Large intestine (tissue), 3 donors: ENCODE measurements at regions not wholly inside any gene's neighbourhood (a gene's known extent, or its start where the extent isn't known, plus 50 kb on each side); places are given as distances from the start of the nearest gene placed in this dataset.

Experiments
- DNase-seq, 2 donors: peaks; one replicate each; pipeline versions ENCODE4 v3.0.0 to v3.0.0-alpha.2; 2013
- H3K27ac ChIP-seq: one replicate; pipeline ENCODE4 v1.5.1; 2013; ENCODE audit warnings: low read length
- H3K27me3 ChIP-seq: 2 replicates; pipeline ENCODE4 v1.6.1; 2013; ENCODE audit warnings: low read length; ENCODE audit not compliant: control insufficient read depth, insufficient read depth
- H3K36me3 ChIP-seq: 2 replicates; pipeline ENCODE4 v1.6.1; 2013; ENCODE audit warnings: low read length; ENCODE audit not compliant: control insufficient read depth, insufficient read depth
- H3K4me1 ChIP-seq: one replicate; pipeline ENCODE4 v1.6.1; 2013; ENCODE audit warnings: low read length; ENCODE audit not compliant: control insufficient read depth, insufficient read depth
- H3K4me3 ChIP-seq: one replicate; pipeline ENCODE4 v1.5.1; 2013; ENCODE audit warnings: low read length
- H3K9me3 ChIP-seq: one replicate; pipeline ENCODE4 v1.6.1; 2013; ENCODE audit warnings: mild to moderate bottlenecking, low read depth, low read length, moderate library complexity; ENCODE audit not compliant: control insufficient read depth
- WGBS: methylation state at CpG from one replicate; pipeline ENCODE4 v1.1.5; 2013; ENCODE audit warnings: low lambda C conversion rate; ENCODE audit not compliant: insufficient coverage; 5-methylcytosine and 5-hydroxymethylcytosine counted together

GRCh38 chr7:25822823-25823222 lies 329.2 kb upstream of the NFE2L3 start:
- no peak for DNase-seq
- H3K4me3 ChIP-seq, result no peak overlapping the region
- H3K36me3 ChIP-seq, result no peaks in the 10 kb centered on the region
- H3K4me1 ChIP-seq, result no peaks in the 10 kb centered on the region
- no peaks in the 10 kb centered on the region for H3K9me3 ChIP-seq
- no peak overlapping the region for H3K27ac ChIP-seq
- H3K27me3 ChIP-seq, result peaks cover 2% of the 10 kb centered on the region
- WGBS, result no CpG with 5 or more reads among the region's 4 CpGs

GRCh38 chr7:25823571-25823970 lies 328.4 kb upstream of the NFE2L3 start:
- no peak for DNase-seq
- Histone ChIP-seq H3K27ac (no peak overlapping the region), H3K27me3 (peaks cover 2% of the 10 kb centered on the region), H3K9me3 (no peaks in the 10 kb centered on the region), H3K4me3 (no peak overlapping the region), H3K4me1 (no peaks in the 10 kb centered on the region), H3K36me3 (no peaks in the 10 kb centered on the region)

- no CpG with 5 or more reads among the region's 1 CpG for WGBS
- no peak overlapping the region for H3K27ac ChIP-seq
- no peak overlapping the region for H3K4me3 ChIP-seq
- no peak for DNase-seq
- peaks cover 5% of the 10 kb centered on the region for H3K27me3 ChIP-seq
- no peaks in the 10 kb centered on the region for H3K4me1 ChIP-seq
- H3K36me3 ChIP-seq, result no peaks in the 10 kb centered on the region
- H3K9me3 ChIP-seq, result no peaks in the 10 kb centered on the region
Observed at GRCh38 chr7:25828468-25828867, 323.5 kb upstream of the NFE2L3 start.

- Histone ChIP-seq H3K4me1 (no peaks in the 10 kb centered on the region), H3K27me3 (peaks cover 5% of the 10 kb centered on the region), H3K36me3 (no peaks in the 10 kb centered on the region), H3K4me3 (no peak overlapping the region), H3K27ac (peak overlapping the region; percentile 16), H3K9me3 (no peaks in the 10 kb centered on the region)
- DNase-seq, result peak; percentile 37 to 69
Observed at GRCh38 chr7:25829663-25830062, 322.3 kb upstream of the NFE2L3 start.

GRCh38 chr7:25830215-25830614 lies 321.8 kb upstream of the NFE2L3 start:
- no peaks in the 10 kb centered on the region for H3K4me1 ChIP-seq
- no peak overlapping the region for H3K27ac ChIP-seq
- H3K4me3 ChIP-seq, result no peak overlapping the region
- H3K36me3 ChIP-seq, result no peaks in the 10 kb centered on the region
- WGBS, result 50% methylated on average over 1 of the region's 3 CpGs
- DNase-seq, result no peak
- peaks cover 3% of the 10 kb centered on the region for H3K27me3 ChIP-seq
- no peaks in the 10 kb centered on the region for H3K9me3 ChIP-seq

GRCh38 chr7:25831062-25831691 lies 320.8 kb upstream of the NFE2L3 start:
- no peaks in the 10 kb centered on the region for H3K4me1 ChIP-seq
- no peaks in the 10 kb centered on the region for H3K9me3 ChIP-seq
- H3K27ac ChIP-seq, result peak overlapping the region; percentile 30
- no peak overlapping the region for H3K4me3 ChIP-seq
- no peaks in the 10 kb centered on the region for H3K36me3 ChIP-seq
- peaks cover 3% of the 10 kb centered on the region for H3K27me3 ChIP-seq
- 33% methylated on average over 3 of the region's 6 CpGs for WGBS
- peak in 1 of 2 donors; percentile 20 for DNase-seq

- peak overlapping the region; percentile 30 for H3K27ac ChIP-seq
- DNase-seq, result no peak
- H3K4me1 ChIP-seq, result no peaks in the 10 kb centered on the region
- WGBS, result 57% methylated on average over 2 of the region's 8 CpGs
- no peak overlapping the region for H3K4me3 ChIP-seq
- H3K27me3 ChIP-seq, result peaks cover 3% of the 10 kb centered on the region
- no peaks in the 10 kb centered on the region for H3K9me3 ChIP-seq
- no peaks in the 10 kb centered on the region for H3K36me3 ChIP-seq
Observed at GRCh38 chr7:25831831-25832411, 320.1 kb upstream of the NFE2L3 start.

- Histone ChIP-seq H3K9me3 (no peaks in the 10 kb centered on the region), H3K4me3 (no peak overlapping the region), H3K36me3 (no peaks in the 10 kb centered on the region), H3K27ac (no peak overlapping the region), H3K4me1 (no peaks in the 10 kb centered on the region), H3K27me3 (peaks cover 3% of the 10 kb centered on the region)
- DNase-seq, result no peak
- 25% methylated on average over 1 of the region's 7 CpGs for WGBS
Observed at GRCh38 chr7:25832456-25832855, 319.5 kb upstream of the NFE2L3 start.

GRCh38 chr7:25832929-25833328 lies 319.1 kb upstream of the NFE2L3 start:
- H3K9me3 ChIP-seq, result no peaks in the 10 kb centered on the region
- no peak overlapping the region for H3K4me3 ChIP-seq
- H3K27me3 ChIP-seq, result peaks cover 3% of the 10 kb centered on the region
- no peak for DNase-seq
- no peak overlapping the region for H3K27ac ChIP-seq
- WGBS, result no CpG with 5 or more reads among the region's 2 CpGs
- H3K36me3 ChIP-seq, result no peaks in the 10 kb centered on the region
- no peaks in the 10 kb centered on the region for H3K4me1 ChIP-seq

GRCh38 chr7:25834050-25834449 lies 317.9 kb upstream of the NFE2L3 start:
- no peak overlapping the region for H3K27ac ChIP-seq
- no peak for DNase-seq
- peaks cover 3% of the 10 kb centered on the region for H3K27me3 ChIP-seq
- no peaks in the 10 kb centered on the region for H3K4me1 ChIP-seq
- H3K9me3 ChIP-seq, result no peaks in the 10 kb centered on the region
- H3K36me3 ChIP-seq, result no peaks in the 10 kb centered on the region
- no peak overlapping the region for H3K4me3 ChIP-seq
- no CpG with 5 or more reads among the region's 4 CpGs for WGBS

GRCh38 chr7:25835197-25835596 lies 316.8 kb upstream of the NFE2L3 start:
- 100% methylated on average over 2 of the region's 5 CpGs for WGBS
- Histone ChIP-seq H3K4me3 (no peak overlapping the region), H3K36me3 (no peaks in the 10 kb centered on the region), H3K9me3 (no peaks in the 10 kb centered on the region), H3K27ac (no peak overlapping the region), H3K4me1 (no peaks in the 10 kb centered on the region), H3K27me3 (peaks cover 3% of the 10 kb centered on the region)
- DNase-seq, result no peak
